HG03469 (cell line): ENCODE measurements at regions not wholly inside any gene's neighbourhood (a gene's known extent, or its start where the extent isn't known, plus 50 kb on each side); places are given as distances from the start of the nearest gene placed in this dataset.

Experiments used
- ATAC-seq: cut with Tn5 transposase; IDR thresholded peaks from one replicate; pipeline ENCODE4 v1.9.1; 2021; ENCODE audit warnings: mild to moderate bottlenecking, moderate library complexity, moderate number of reproducible peaks; ENCODE audit not compliant: unreplicated experiment

- ATAC-seq = no peak
Observed at GRCh38 chr15:56868170-56868569, 50.3 kb upstream of the TCF12 start.

GRCh38 chr15:56866803-56867202, 51.6 kb upstream of the TCF12 start:
- ATAC-seq = no peak

GRCh38 chr15:56857828-56858227, 60.6 kb upstream of the TCF12 start:
- no peak for ATAC-seq

DNA sequence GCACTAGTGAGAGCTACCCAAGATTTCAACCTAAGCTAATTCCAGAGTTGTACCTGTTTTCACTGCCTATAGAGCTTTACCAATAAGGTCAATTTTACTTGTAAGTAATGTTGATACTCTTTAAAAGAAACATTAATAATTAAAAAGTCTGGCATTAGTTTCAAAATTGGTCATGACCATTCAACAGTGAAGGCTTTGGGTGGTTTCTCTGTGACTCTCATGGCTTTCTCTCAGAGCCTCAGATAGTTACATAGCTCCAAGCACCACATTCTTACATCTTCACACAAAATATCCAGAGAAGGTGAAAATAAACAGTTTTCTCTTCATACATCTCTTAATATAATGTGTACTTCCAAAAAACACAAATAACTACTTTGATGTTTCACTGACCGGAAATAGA, 61.5 kb upstream of the TCF12 start:
- no peak for ATAC-seq

GRCh38 chr15:56844892-56845291, 73.6 kb upstream of the TCF12 start:
- ATAC-seq = no peak

DNA sequence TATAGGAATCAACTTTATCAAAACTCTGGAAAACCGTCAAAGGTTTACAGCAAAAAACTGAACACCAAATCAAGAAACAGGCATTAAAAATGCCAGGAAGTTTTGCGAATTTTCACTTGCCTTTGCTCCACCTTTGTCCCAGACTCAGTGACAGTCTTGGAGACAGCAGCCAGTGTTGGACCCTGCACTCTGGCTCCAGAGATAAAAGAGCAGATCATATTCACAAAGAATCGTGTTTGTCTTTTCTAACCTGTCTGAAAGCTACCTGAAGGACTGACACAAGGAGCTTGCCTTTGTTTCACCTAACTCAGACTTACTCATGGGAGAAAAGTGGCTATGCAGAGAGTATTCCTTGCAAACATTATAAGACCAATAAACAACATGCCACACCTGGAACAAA, 74.0 kb upstream of the TCF12 start:
- no peak for ATAC-seq

- ATAC-seq = no peak
Observed at GRCh38 chr15:56839641-56840040, 78.8 kb upstream of the TCF12 start.

GRCh38 chr15:56839099-56839498, 79.3 kb upstream of the TCF12 start:
- ATAC-seq = no peak

GRCh38 chr15:56838085-56838484, 80.4 kb upstream of the TCF12 start:
- no peak for ATAC-seq

- no peak for ATAC-seq
Observed at GRCh38 chr15:56837273-56837672, 81.2 kb upstream of the TCF12 start.

GRCh38 chr15:56835718-56836171, 82.7 kb upstream of the TCF12 start:
- no peak for ATAC-seq

- ATAC-seq = no peak
Observed at GRCh38 chr15:56832125-56832524, 86.3 kb upstream of the TCF12 start.

DNA sequence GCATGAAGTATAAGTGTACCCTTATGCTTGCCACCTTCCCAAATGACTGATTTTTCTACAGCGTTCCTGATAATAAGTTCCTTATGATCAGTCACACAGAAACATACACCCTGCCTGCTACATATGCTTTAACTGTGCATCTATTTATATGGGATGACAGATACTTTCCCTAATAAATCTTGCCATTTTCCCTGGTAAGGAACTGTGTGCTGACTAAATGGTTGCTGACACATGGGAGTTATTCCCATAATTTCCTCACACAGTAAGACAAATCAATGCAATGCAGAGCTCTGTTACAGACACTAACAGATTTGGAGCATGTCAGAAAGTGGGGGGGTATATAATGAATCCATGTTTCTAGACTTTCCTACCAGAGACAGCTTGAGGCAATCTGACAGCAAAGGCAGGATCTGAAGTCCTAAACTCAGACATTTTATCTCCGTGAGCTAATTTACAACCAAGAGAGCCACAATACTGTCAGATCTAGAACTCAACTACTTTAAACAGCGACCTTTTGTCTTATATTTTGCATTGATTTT, 86.9 kb upstream of the TCF12 start:
- no peak for ATAC-seq

GRCh38 chr15:56824175-56824574, 90.9 kb upstream of the ZNF280D start:
- no peak for ATAC-seq

DNA sequence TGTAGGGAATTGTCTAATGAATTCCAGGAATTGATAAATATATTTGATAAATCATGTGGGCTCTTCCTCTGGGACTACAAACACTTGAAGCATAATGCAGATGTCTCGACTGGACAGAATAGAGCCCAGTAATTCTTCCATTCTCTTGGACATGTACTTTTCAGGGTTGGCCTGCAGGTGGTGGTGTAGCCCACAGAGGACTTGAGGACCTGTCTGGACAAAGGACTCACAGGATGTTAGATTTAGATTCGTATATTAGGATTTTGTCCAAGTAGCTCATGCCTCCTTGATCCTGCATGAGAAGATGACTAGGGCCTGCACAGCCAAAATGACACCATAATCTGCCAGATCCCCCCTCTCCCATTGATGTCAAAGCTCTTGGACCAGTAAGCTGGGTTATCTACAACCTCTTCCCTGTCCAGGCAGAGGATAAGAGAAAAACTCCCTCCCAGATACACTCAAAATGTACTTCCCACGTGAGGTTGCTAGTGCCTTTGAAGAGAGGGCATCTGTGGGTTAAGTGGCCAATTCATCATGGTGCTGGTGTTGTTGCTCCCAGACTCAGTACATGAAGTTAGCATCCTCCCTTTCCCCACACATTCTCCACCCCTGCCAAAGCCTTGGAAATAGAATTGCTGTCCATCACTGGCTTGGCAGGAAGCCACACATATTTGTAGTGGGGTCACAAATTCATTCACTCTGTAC, 88.6 kb upstream of the ZNF280D start:
- ATAC-seq = peak; percentile 65

GRCh38 chr15:56820333-56820732, 87.0 kb upstream of the ZNF280D start:
- ATAC-seq = no peak

DNA sequence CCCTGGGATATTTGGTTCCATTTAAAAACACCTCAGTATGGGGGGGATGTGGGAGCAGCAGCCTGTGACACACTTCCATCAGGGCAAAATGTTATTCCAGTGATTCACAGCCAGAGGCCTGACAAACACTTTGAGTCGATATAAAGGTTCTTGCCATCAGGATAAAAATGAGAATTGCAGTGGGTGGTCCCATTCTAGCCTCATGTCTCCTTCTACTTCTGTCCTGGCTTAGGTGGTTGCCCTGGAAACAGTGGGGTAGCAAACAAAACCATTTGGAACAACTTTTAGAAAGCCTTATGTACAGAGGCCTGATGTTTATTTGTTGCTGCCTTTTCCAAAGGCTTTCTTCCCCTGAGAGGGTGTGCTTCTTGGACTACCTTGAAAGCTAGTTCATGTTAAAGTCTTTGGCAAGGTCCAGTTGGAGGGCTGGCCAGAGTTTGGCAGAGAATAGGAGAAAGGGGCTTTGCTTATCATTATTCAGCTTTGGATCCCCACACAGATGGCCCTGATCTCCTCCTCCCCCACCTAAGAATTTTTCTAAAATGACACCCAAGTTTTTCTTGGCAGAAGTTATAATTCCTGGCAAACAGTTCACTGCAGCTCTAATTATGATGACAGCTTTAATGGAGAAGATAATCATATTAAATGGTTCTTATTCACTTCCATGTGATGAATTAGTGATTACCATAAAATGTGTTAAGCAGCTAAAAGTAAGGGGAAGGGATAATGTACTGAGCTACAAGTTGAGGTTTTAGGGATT, 84.2 kb upstream of the ZNF280D start:
- ATAC-seq = no peak

DNA sequence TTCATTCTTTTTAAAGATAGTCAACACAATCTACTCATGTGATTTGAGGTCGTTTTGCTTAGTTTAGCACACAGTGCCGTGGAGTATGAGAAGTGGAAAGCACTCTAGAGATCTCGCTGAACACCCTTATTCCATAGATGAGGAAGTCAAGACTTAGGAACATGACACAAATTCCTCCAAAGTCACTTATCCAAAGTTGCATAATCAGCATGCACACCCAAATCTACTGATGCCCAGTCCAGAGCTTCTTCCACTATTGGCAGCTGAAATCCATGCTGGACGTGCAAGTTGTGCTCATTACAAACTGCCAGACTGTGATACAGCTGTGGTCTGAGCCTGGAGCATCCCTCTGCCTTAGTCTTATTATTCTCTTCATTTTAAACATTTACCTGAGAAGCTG, 83.5 kb upstream of the ZNF280D start:
- ATAC-seq = no peak

GRCh38 chr15:56815247-56815646, 81.9 kb upstream of the ZNF280D start:
- no peak for ATAC-seq

GRCh38 chr15:56814429-56814828, 81.1 kb upstream of the ZNF280D start:
- ATAC-seq = no peak

DNA sequence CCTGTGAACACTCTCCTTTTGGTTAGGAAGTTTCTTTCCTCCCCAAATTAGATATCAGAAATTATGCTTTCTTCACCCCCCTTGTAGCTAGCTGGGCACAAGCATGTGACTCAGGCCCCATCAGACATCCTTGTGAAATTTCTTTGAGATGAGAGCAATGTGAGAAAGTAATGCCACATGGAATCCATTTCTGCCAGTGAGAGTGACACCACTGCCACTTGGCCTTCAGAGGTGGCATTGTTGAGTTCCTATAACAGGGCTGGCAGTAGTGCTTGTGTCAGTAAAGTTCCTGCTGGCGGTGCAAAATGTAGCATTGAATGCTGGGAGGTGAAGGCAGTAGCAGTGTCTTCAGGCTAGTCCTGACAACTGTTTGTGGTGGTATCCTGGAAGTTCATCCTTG, 80.7 kb upstream of the ZNF280D start:
- ATAC-seq = no peak

DNA sequence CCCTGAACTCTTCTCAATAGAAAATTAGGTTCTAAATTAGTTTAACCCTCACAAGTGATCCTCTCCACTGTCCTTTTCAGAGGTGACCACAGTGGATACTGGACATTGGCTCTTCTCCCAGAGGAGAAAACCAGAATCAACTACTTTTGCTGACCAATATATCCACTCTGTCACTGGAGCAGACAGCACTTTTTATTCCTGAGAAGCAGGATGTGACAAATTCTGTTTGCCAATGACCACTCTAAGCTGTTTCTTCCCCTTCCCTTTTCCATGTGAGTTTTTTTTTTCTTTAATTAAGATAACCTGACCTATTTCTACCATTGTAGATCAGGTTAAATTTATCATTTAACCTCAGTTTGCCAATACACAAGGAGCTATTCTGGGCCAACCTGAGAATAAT, 79.7 kb upstream of the ZNF280D start:
- ATAC-seq = no peak
